OCI-LY1 (cell line): ENCODE measurements at regions not wholly inside any gene's neighbourhood (a gene's known extent, or its start where the extent isn't known, plus 50 kb on each side); places are given as distances from the start of the nearest gene placed in this dataset.

Source experiments
- H2AFZ ChIP-seq: fragments of 200-600 bp; sonication (generic), shearing (Covaris generic); 2 replicates; pipeline ENCODE4 v1.6.0; 2014; ENCODE audit warnings: antibody characterized with exemption, mild to moderate bottlenecking, low read length
- H3F3A ChIP-seq: fragments of 200-600 bp; sonication (generic), shearing (Covaris generic); 2 replicates; pipeline ENCODE4 v1.6.0; 2014; ENCODE audit warnings: mild to moderate bottlenecking, antibody characterized with exemption, low read length, moderate library complexity; ENCODE audit not compliant: insufficient read depth
- H3K27ac ChIP-seq: fragments of 200-600 bp; sonication (generic); 2 replicates; pipeline ENCODE4 v1.5.1; 2014; ENCODE audit warnings: low read length, mixed run types, mild to moderate bottlenecking, low read depth; ENCODE audit not compliant: poor library complexity, severe bottlenecking
- H3K27me3 ChIP-seq: fragments of 200-600 bp; sonication (generic); 2 replicates; pipeline ENCODE4 v1.6.0; 2014; ENCODE audit warnings: antibody characterized with exemption, mild to moderate bottlenecking, low read length, moderate library complexity; ENCODE audit not compliant: insufficient read depth
- H3K36me3 ChIP-seq: fragments of 200-600 bp; sonication (generic); 2 replicates; pipeline ENCODE4 v1.6.1; 2014; ENCODE audit warnings: mild to moderate bottlenecking, antibody characterized with exemption, low read length, moderate library complexity, mixed read lengths; ENCODE audit not compliant: insufficient read depth
- H3K4me1 ChIP-seq: fragments of 200-600 bp; sonication (generic); 2 replicates; pipeline ENCODE4 v1.5.1; 2014; ENCODE audit warnings: mild to moderate bottlenecking, low read length, moderate library complexity; ENCODE audit not compliant: insufficient read depth, severe bottlenecking
- H3K4me2 ChIP-seq: fragments of 200-600 bp; sonication (generic), shearing (Covaris generic); 2 replicates; pipeline ENCODE4 v1.6.1; 2014; ENCODE audit warnings: low read length
- H3K4me3 ChIP-seq: fragments of 200-600 bp; sonication (generic); 2 replicates; pipeline ENCODE4 v1.5.1; 2014; ENCODE audit warnings: low read length, low read depth, mild to moderate bottlenecking, mixed read lengths; ENCODE audit not compliant: poor library complexity, severe bottlenecking
- H3K79me2 ChIP-seq: fragments of 200-600 bp; shearing (Covaris generic); 2 replicates; pipeline ENCODE4 v1.6.1; 2016; ENCODE audit warnings: mixed run types, low read length, mixed read lengths; ENCODE audit not compliant: insufficient read depth
- H3K9ac ChIP-seq: fragments of 200-600 bp; sonication (generic), shearing (Covaris generic); 2 replicates; pipeline ENCODE4 v1.6.1; 2014; ENCODE audit warnings: mild to moderate bottlenecking, low read length, mixed read lengths
- H3K9me2 ChIP-seq: fragments of 200-600 bp; sonication (generic), shearing (Covaris generic); 2 replicates; pipeline ENCODE4 v1.6.1; 2014; ENCODE audit warnings: low read depth, mild to moderate bottlenecking, low read length, mixed read lengths
- H3K9me3 ChIP-seq: fragments of 200-600 bp; shearing (Covaris generic); 2 replicates; pipeline ENCODE4 v1.6.1; 2014; ENCODE audit warnings: low read length, mixed read lengths
- H4K20me1 ChIP-seq: fragments of 200-600 bp; sonication (generic), shearing (Covaris generic); 2 replicates; pipeline ENCODE4 v1.6.0; 2016; ENCODE audit warnings: mild to moderate bottlenecking, low read length; ENCODE audit not compliant: insufficient read depth
- CTCF ChIP-seq: fragments of 200-600 bp; sonication (generic), shearing (Covaris generic); IDR thresholded peaks from 2 replicates; pipeline ENCODE4 v1.5.1; 2017; ENCODE audit warnings: mild to moderate bottlenecking, antibody characterized with exemption, low read length, moderate library complexity, mixed read lengths
- EZH2 ChIP-seq: fragments of 200-600 bp; sonication (generic), shearing (Covaris generic); IDR thresholded peaks from 2 replicates; pipeline ENCODE4 v1.8.0; 2017; ENCODE audit warnings: borderline replicate concordance, mixed run types, mild to moderate bottlenecking, antibody characterized with exemption, low read length, moderate library complexity, mixed read lengths

GRCh38 chr21:26227130-26227529, 56.6 kb upstream of the APP start:
- H4K20me1 ChIP-seq = no peaks in the 10 kb centered on the region
- H3F3A ChIP-seq = no peaks in the 10 kb centered on the region
- no peaks in the 10 kb centered on the region for H3K4me1 ChIP-seq
- H3K27me3 ChIP-seq = no peaks in the 10 kb centered on the region
- no peaks in the 10 kb centered on the region for H3K79me2 ChIP-seq
- H3K9ac ChIP-seq = no peak overlapping the region
- H3K9me3 ChIP-seq = no peaks in the 10 kb centered on the region
- no peak for TF ChIP-seq CTCF
- TF ChIP-seq EZH2 = no peak
- no peak overlapping the region for H3K27ac ChIP-seq
- no peaks in the 10 kb centered on the region for H3K36me3 ChIP-seq
- H3K4me2 ChIP-seq = no peak overlapping the region
- H3K4me3 ChIP-seq = no peak overlapping the region
- H2AFZ ChIP-seq = no peak overlapping the region
- H3K9me2 ChIP-seq = no peaks in the 10 kb centered on the region

- H3K4me2 ChIP-seq = no peak overlapping the region
- H3K4me3 ChIP-seq = no peak overlapping the region
- H2AFZ ChIP-seq = no peak overlapping the region
- no peaks in the 10 kb centered on the region for H3K9me3 ChIP-seq
- no peaks in the 10 kb centered on the region for H3F3A ChIP-seq
- H3K9me2 ChIP-seq = no peaks in the 10 kb centered on the region
- no peak overlapping the region for H3K27ac ChIP-seq
- no peak overlapping the region for H3K9ac ChIP-seq
- no peaks in the 10 kb centered on the region for H4K20me1 ChIP-seq
- H3K79me2 ChIP-seq = no peaks in the 10 kb centered on the region
- no peak for TF ChIP-seq CTCF
- no peak for TF ChIP-seq EZH2
- H3K27me3 ChIP-seq = no peaks in the 10 kb centered on the region
- H3K4me1 ChIP-seq = no peaks in the 10 kb centered on the region
- H3K36me3 ChIP-seq = no peaks in the 10 kb centered on the region
Observed at GRCh38 chr21:26226724-26227123, 56.2 kb upstream of the APP start.

DNA sequence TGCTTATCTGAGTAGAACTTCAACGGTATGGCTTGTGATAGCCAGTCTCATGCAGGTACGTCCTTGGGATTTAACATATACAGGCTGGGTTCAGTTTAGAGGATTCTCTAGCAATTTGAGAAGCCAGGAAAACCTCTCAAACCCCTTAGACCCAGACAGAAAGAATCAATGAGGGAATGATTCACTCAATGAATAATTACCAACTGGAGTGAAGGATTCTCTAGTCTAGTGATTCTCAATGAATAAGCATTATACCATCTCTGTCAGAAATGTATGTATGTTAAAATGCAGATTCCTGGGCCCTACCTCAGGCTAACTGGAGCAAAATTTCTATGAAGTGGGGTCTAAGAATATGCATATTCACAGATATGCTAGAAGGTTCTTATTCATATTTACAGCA, 54.5 kb upstream of the APP start:
- Histone ChIP-seq H3K9me3 (no peaks in the 10 kb centered on the region), H3K27ac (no peak overlapping the region), H3K4me2 (no peak overlapping the region), H3F3A (no peaks in the 10 kb centered on the region), H2AFZ (no peak overlapping the region), H3K36me3 (no peaks in the 10 kb centered on the region), H3K4me1 (no peaks in the 10 kb centered on the region), H3K9me2 (no peaks in the 10 kb centered on the region), H3K9ac (no peak overlapping the region), H3K4me3 (no peak overlapping the region), H3K79me2 (no peaks in the 10 kb centered on the region), H3K27me3 (no peaks in the 10 kb centered on the region), H4K20me1 (no peaks in the 10 kb centered on the region)
- TF ChIP-seq CTCF = no peak
